ENCODE measurements at regions not wholly inside any gene's neighbourhood (a gene's known extent, or its start where the extent isn't known, plus 50 kb on each side); places are given as distances from the start of the nearest gene placed in this dataset. TPM values are rescaled to one million over a fixed set of nuclear protein-coding genes. Genes with fewer than 3 reads are reported as not detected.
"Not testable (repeated sequence)": the region's sequence is repeated elsewhere in the genome, so short reads cannot be mapped to it uniquely, and the experiment has no call there.

GRCh38 chr10:28481346-28481745 lies 51.6 kb upstream of the WAC start:
- FAIRE-seq, result not testable (repeated sequence)

GRCh38 chr10:28481968-28482367 lies 51.0 kb upstream of the WAC start:
- FAIRE-seq (no peak), DNase-seq (ENCODE audit: low spot score in 2 of 2) (no peak)

More at GRCh38 chr10:28481346-28481745, 51.6 kb upstream of the WAC start:
- not testable (repeated sequence) for DNase-seq (ENCODE audit: low spot score in 2 of 2)

Small RNA genes lying in the stretch of these regions (small RNA-seq; reads per million reads assigned to genes)
- gene RF00012, result not detected

All from frontal cortex (tissue), 4 donors.